DMS153 treated with DMSO at 0.1 percent for 48 hours (cell line): ENCODE measurements at regions not wholly inside any gene's neighbourhood (a gene's known extent, or its start where the extent isn't known, plus 50 kb on each side); places are given as distances from the start of the nearest gene placed in this dataset.

Experiments
- DNase-seq: peaks from one replicate; lab custom pipeline; 2025; ENCODE audit not compliant: unreplicated experiment; lab: John Stamatoyannopoulos, UW

- no peak for DNase-seq
These were observed 95.6 kb upstream of the SLC14A2 start for GRCh38 chr18:45519411-45520280.

- DNase-seq: no peak
These were observed 94.1 kb upstream of the SLC14A2 start for GRCh38 chr18:45521136-45521535.

GRCh38 chr18:45521777-45522176 lies 93.5 kb upstream of the SLC14A2 start:
- DNase-seq: no peak

GRCh38 chr18:45522371-45522770 lies 92.9 kb upstream of the SLC14A2 start:
- no peak for DNase-seq

- DNase-seq: no peak
These were observed 90.0 kb upstream of the SLC14A2 start for GRCh38 chr18:45525301-45525700.

GRCh38 chr18:45526114-45526841 lies 89.0 kb upstream of the SLC14A2 start:
- no peak for DNase-seq

DNA sequence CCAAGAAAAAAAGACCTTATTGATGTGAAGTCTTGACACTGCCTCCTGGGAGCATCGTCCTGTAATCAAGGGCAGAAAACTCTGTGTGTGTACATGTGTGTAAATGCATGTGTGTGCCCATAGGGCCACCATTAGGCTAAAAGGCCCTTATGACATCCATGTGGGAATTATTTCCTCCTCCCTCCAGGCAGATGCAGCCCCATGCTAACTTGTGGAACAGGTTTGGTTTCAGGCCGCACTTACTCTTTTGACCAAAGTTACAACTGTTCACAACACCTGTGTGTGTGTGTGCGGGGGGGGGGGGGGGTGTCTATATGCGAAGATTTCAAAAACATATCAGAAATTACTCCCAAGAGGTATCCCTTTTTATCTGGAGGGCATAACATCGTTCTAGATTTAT lies 87.4 kb upstream of the SLC14A2 start:
- no peak for DNase-seq

DNA sequence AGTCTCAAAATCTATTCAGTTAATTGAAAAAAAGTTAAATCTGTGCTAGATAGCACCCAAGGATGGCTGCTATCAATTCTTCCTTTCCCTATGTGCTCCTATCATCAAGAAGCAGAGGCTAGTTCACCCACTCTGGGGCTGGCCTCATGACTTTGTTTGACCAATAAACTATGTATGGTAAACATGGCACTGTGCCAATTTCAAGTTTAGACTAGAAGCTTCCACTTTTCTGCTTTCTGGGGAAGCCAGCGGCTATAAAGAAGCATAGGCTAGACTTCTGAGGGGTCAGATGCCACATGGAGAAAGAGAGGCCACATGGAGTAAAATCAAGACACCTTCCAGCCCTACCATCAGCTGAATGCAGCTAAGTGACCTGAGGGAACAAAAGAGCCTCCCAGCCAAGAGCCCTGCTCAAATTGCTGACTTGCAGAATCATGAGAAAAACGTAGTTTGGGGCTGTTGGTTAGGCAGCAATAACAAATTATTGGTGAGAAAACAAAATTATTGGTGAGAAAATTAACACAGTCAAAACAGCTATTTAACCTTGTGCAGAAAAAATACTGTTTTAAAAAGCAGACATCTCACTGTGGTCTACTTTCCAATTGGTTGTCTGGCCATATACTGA lies 86.5 kb upstream of the SLC14A2 start:
- DNase-seq: no peak

- no peak for DNase-seq
These were observed 76.8 kb upstream of the SLC14A2 start for GRCh38 chr18:45538444-45538843.

- DNase-seq: no peak
These were observed 75.8 kb upstream of the SLC14A2 start for GRCh38 chr18:45539491-45539891.

DNA sequence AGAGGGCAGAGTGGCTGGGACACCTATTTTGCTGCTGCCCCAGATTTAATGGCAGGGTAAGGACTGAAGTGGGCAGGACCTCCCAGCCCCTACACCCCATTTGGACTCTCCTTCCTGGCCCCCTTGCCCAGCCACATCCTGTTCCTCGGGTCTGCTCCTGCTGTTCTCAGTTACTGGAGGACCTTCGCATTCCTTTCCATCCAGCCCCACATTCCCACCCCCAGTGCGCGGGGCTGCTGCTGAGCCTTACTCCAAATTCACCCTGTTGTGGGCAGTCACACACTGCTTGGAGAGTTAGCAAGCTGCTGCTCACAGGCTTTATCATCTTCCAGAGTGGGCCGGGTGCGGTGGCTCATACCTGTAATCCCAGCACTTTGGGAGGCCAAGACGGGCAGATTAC lies 75.2 kb upstream of the SLC14A2 start:
- no peak for DNase-seq

GRCh38 chr18:45541421-45541820 lies 73.9 kb upstream of the SLC14A2 start:
- no peak for DNase-seq

- DNase-seq: no peak
These were observed 73.2 kb upstream of the SLC14A2 start for GRCh38 chr18:45542043-45542442.

- no peak for DNase-seq
These were observed 67.4 kb upstream of the SLC14A2 start for GRCh38 chr18:45547910-45548309.

- DNase-seq: no peak
These were observed 66.7 kb upstream of the SLC14A2 start for GRCh38 chr18:45548614-45549013.

GRCh38 chr18:45549290-45549689 lies 66.0 kb upstream of the SLC14A2 start:
- no peak for DNase-seq

GRCh38 chr18:45551142-45551815 lies 64.0 kb upstream of the SLC14A2 start:
- DNase-seq: no peak

GRCh38 chr18:45553723-45554388 lies 61.4 kb upstream of the SLC14A2 start:
- no peak for DNase-seq

DNA sequence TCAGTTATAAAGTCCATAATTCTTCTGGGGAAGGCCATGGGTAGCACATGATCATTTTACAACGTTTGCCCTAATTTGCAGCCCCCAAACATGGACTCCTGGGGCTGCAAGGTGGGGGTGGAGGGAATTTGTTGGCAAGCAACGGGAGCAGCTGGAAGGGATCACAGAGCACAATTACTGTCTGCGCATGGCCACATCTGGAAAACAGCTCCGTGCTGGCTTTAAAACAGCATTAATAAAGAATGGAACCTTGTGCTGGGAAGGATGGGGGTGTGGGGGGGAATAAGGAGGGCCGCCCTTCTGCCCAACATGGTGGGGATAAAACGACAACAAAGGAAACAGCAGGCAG lies 60.9 kb upstream of the SLC14A2 start:
- no peak for DNase-seq

DNA sequence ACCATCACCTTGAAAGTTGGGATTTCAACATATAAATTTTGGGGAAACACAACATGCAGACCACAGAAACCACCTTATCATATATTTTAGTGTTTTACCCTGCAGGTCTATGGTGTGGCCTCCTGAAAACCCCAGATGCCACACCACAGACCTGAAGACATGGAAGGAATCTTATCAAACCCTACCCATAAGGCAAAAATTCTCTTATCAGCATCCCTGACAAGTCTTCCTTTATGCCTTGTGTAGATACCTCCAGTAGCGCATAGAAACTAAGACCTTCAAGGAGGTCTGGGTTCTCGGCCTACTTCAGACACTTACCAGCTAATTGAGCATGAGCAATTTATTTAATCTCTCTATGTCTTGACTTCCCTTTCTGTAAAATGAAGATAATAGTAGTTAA lies 59.1 kb upstream of the SLC14A2 start:
- no peak for DNase-seq

DNA sequence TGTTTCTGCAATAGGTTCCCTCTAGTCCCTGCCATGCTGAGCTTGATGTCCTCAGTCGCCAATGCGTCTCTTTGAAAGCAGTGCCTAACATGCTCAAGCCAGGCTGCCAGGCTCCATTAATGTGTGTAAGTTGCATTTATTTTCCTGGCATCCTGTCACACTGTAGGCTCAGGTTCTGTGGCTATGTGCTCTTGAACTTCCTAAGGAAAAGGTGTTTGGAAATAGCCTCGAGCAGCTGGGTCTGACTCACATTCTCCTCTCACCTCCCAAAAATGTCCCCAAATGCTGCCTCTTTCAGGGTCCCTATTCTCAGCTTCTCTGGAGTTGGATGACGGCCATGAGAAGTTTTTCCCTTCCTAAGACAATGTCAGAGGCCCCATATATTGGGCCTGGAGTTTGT lies 58.0 kb upstream of the SLC14A2 start:
- DNase-seq: no peak
